DOHH2 (cell line): ENCODE measurements at regions not wholly inside any gene's neighbourhood (a gene's known extent, or its start where the extent isn't known, plus 50 kb on each side); places are given as distances from the start of the nearest gene placed in this dataset.

Source experiments
- H3F3A ChIP-seq: fragments of 200-600 bp; sonication (generic), shearing (Covaris generic); 2 replicates; pipeline ENCODE4 v1.6.0; 2016; ENCODE audit warnings: antibody characterized with exemption, mild to moderate bottlenecking; ENCODE audit not compliant: control insufficient read depth, insufficient read depth
- H3K27ac ChIP-seq: fragments of 200-600 bp; sonication (generic); 2 replicates; pipeline ENCODE4 v1.5.1; 2014; ENCODE audit warnings: low read depth, mild to moderate bottlenecking, low read length, moderate library complexity
- H3K27me3 ChIP-seq: fragments of 200-600 bp; sonication (generic); 2 replicates; pipeline ENCODE4 v1.6.1; 2014; ENCODE audit warnings: mild to moderate bottlenecking, low read length, mixed read lengths; ENCODE audit not compliant: control insufficient read depth
- H3K36me3 ChIP-seq: fragments of 200-600 bp; sonication (generic); 2 replicates; pipeline ENCODE4 v1.6.1; 2014; ENCODE audit warnings: mild to moderate bottlenecking, low read length, moderate library complexity, mixed read lengths; ENCODE audit not compliant: control insufficient read depth
- H3K4me1 ChIP-seq: fragments of 200-600 bp; sonication (generic); 2 replicates; pipeline ENCODE4 v1.6.1; 2014; ENCODE audit warnings: mild to moderate bottlenecking, low read length, mixed read lengths; ENCODE audit not compliant: control insufficient read depth
- H3K4me2 ChIP-seq: fragments of 200-600 bp; sonication (generic); 2 replicates; pipeline ENCODE4 v1.6.0; 2014; ENCODE audit warnings: mild to moderate bottlenecking, low read length, moderate library complexity
- H3K4me3 ChIP-seq: fragments of 200-600 bp; sonication (generic); 2 replicates; pipeline ENCODE4 v1.5.1; 2014; ENCODE audit warnings: mild to moderate bottlenecking, low read length, mixed read lengths
- H3K79me2 ChIP-seq: fragments of 200-600 bp; sonication (generic); 2 replicates; pipeline ENCODE4 v1.6.1; 2014; ENCODE audit warnings: mild to moderate bottlenecking, low read length, mixed read lengths; ENCODE audit not compliant: control insufficient read depth
- H3K9me2 ChIP-seq: fragments of 200-600 bp; sonication (generic); replicated peaks from 2 replicates; pipeline ENCODE4 v1.6.1; 2014; ENCODE audit warnings: mild to moderate bottlenecking, low read length, mixed read lengths; ENCODE audit not compliant: control insufficient read depth
- H3K9me3 ChIP-seq: fragments of 200-600 bp; sonication (generic); 2 replicates; pipeline ENCODE4 v1.6.1; 2014; ENCODE audit warnings: antibody characterized with exemption, low read length, mixed read lengths; ENCODE audit not compliant: control insufficient read depth, insufficient read depth
- H4K20me1 ChIP-seq: fragments of 200-600 bp; sonication (generic); 2 replicates; pipeline ENCODE4 v1.6.0; 2014; ENCODE audit warnings: low read depth, mild to moderate bottlenecking, antibody characterized with exemption, low read length, moderate library complexity; ENCODE audit not compliant: control insufficient read depth, insufficient read depth
- CTCF ChIP-seq: fragments of 200-600 bp; sonication (generic); IDR thresholded peaks from one replicate; pipeline ENCODE4 v1.5.1; 2014; ENCODE audit warnings: antibody characterized with exemption, mild to moderate bottlenecking, low read depth, low read length; ENCODE audit not compliant: poor library complexity, severe bottlenecking
- EZH2phosphoT487 ChIP-seq: fragments of 200-600 bp; sonication (generic); IDR thresholded peaks from 2 replicates; pipeline ENCODE4 v1.6.1; 2017; ENCODE audit warnings: borderline replicate concordance, mild to moderate bottlenecking, antibody characterized with exemption, low read length, moderate library complexity, mixed read lengths

DNA sequence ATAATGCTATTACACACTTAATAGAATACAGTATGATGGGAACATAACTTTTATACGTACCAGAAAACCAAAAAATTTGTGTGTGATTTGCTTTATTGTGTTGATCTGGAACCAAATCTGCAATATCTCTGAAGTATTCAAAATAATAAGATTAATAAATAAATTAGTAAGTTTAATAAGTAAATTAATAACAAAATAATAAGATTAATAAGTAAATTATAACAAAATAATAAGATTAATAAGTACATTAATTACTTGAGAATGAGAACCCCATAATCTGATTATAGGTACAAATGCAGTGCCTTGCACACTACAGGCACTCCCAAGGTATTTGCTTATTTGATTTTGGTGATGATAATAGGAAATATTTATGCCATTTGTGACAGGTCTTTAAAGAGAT, 267.4 kb downstream of the ZNF326 start:
- no peaks in the 10 kb centered on the region for H3K79me2 ChIP-seq
- no peak overlapping the region for H3K4me2 ChIP-seq
- no peaks in the 10 kb centered on the region for H3K9me3 ChIP-seq
- H3K4me1 ChIP-seq, result no peaks in the 10 kb centered on the region
- H3K4me3 ChIP-seq, result no peak overlapping the region
- H3K36me3 ChIP-seq, result no peaks in the 10 kb centered on the region
- H3K9me2 ChIP-seq, result no peaks in the 10 kb centered on the region
- no peaks in the 10 kb centered on the region for H4K20me1 ChIP-seq
- no peaks in the 10 kb centered on the region for H3F3A ChIP-seq
- no peaks in the 10 kb centered on the region for H3K27me3 ChIP-seq
- TF ChIP-seq EZH2phosphoT487 (no peak), CTCF (no peak)
- H3K27ac ChIP-seq, result no peak overlapping the region

DNA sequence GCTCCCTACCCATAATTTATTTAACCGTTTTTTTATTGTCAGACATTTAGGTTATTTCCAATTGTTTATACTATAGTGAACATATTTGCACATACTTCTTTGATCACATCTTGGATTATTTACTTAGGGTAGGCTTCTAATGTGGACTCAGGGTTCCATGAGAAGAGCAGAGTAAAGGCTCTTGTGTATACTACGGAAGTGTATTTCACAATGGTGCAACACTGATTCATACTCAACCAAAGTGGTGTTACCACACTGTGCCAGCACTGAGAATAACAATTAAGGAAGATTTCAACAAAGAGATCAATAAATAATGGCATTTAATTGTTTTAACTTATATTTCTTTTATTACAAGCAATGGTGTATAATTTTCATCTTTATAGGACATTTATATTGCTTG, 251.2 kb downstream of the ZNF326 start:
- no peaks in the 10 kb centered on the region for H3K27me3 ChIP-seq
- no peaks in the 10 kb centered on the region for H3F3A ChIP-seq
- no peaks in the 10 kb centered on the region for H3K79me2 ChIP-seq
- no peaks in the 10 kb centered on the region for H3K4me1 ChIP-seq
- no peaks in the 10 kb centered on the region for H3K9me3 ChIP-seq
- no peak overlapping the region for H3K4me2 ChIP-seq
- H3K27ac ChIP-seq, result no peak overlapping the region
- TF ChIP-seq CTCF (no peak), EZH2phosphoT487 (no peak)
- no peaks in the 10 kb centered on the region for H3K36me3 ChIP-seq
- H3K9me2 ChIP-seq, result no peaks in the 10 kb centered on the region
- no peaks in the 10 kb centered on the region for H4K20me1 ChIP-seq
- no peak overlapping the region for H3K4me3 ChIP-seq

- H3K27me3 ChIP-seq, result no peaks in the 10 kb centered on the region
- no peaks in the 10 kb centered on the region for H3K79me2 ChIP-seq
- no peaks in the 10 kb centered on the region for H3F3A ChIP-seq
- no peaks in the 10 kb centered on the region for H3K9me3 ChIP-seq
- no peaks in the 10 kb centered on the region for H3K4me1 ChIP-seq
- no peak overlapping the region for H3K27ac ChIP-seq
- no peaks in the 10 kb centered on the region for H3K9me2 ChIP-seq
- H3K36me3 ChIP-seq, result no peaks in the 10 kb centered on the region
- H4K20me1 ChIP-seq, result no peaks in the 10 kb centered on the region
- H3K4me3 ChIP-seq, result no peak overlapping the region
- TF ChIP-seq EZH2phosphoT487, result no peak
- TF ChIP-seq CTCF, result no peak
- H3K4me2 ChIP-seq, result no peak overlapping the region
These were observed 241.6 kb downstream of the ZNF326 start for GRCh38 chr1:90236493-90236892.

GRCh38 chr1:90223401-90223800, 228.5 kb downstream of the ZNF326 start:
- no peaks in the 10 kb centered on the region for H3K79me2 ChIP-seq
- TF ChIP-seq CTCF (no peak), EZH2phosphoT487 (no peak)
- H3K4me2 ChIP-seq, result no peak overlapping the region
- no peaks in the 10 kb centered on the region; the same call in 1 of the 2 replicates for H3K9me3 ChIP-seq
- H3K27ac ChIP-seq, result no peak overlapping the region
- H3F3A ChIP-seq, result no peaks in the 10 kb centered on the region
- no peaks in the 10 kb centered on the region for H3K9me2 ChIP-seq
- H3K4me1 ChIP-seq, result no peaks in the 10 kb centered on the region
- no peaks in the 10 kb centered on the region for H3K27me3 ChIP-seq
- no peaks in the 10 kb centered on the region for H4K20me1 ChIP-seq
- H3K36me3 ChIP-seq, result no peaks in the 10 kb centered on the region
- no peak overlapping the region for H3K4me3 ChIP-seq
